Right lobe of liver (tissue), 4 donors: ENCODE measurements at regions not wholly inside any gene's neighbourhood (a gene's known extent, or its start where the extent isn't known, plus 50 kb on each side); places are given as distances from the start of the nearest gene placed in this dataset.

Experiments
- CTCF ChIP-seq, 4 donors: fragments of 200-600 bp in 3 of 4; fragments of 450-650 bp in 1 of 4; IDR thresholded peaks; one replicate each; pipeline versions ENCODE4 v1.5.1 to v1.8.0; 2016 to 2022; ENCODE audit warnings: antibody characterized with exemption in 4 of 4, mild to moderate bottlenecking in 2 of 4
- POLR2A ChIP-seq: fragments of 450-650 bp; IDR thresholded peaks from one replicate; pipeline ENCODE4 v1.6.1; 2017; ENCODE audit warnings: antibody characterized with exemption, mild to moderate bottlenecking
- donor health status: DM: no; HTN: no; CAD: no.
- donor health status: DM: no; HTN: no; CAD: no.
- donor health status: DM: no; HTN: yes; CAD: no.

GRCh38 chr13:21946964-21947363 lies 276.1 kb downstream of the FGF9 start:
- TF ChIP-seq POLR2A (no peak), CTCF (IDR thresholded peaks at IDR 0.05) (no peak)
